ENCODE measurements at regions not wholly inside any gene's neighbourhood (a gene's known extent, or its start where the extent isn't known, plus 50 kb on each side); places are given as distances from the start of the nearest gene placed in this dataset.

- no peak for TF ChIP-seq CTCF (conservative IDR thresholded peaks at IDR 0.05; ENCODE audit: low read depth, low read length)
- no peak for TF ChIP-seq EZH2 (IDR thresholded peaks at IDR 0.05; ENCODE audit: borderline replicate concordance, low read depth, low read length, poor library complexity, severe bottlenecking)
Observed at GRCh38 chr4:64022560-64022959, 386.7 kb downstream of the TECRL start.

Measured in A673 (cell line).